HFFc6 (cell line): ENCODE measurements at regions not wholly inside any gene's neighbourhood (a gene's known extent, or its start where the extent isn't known, plus 50 kb on each side); places are given as distances from the start of the nearest gene placed in this dataset.

Source experiments
- DNase-seq: peaks from one replicate; pipeline ENCODE4 v3.0.0-alpha.2; 2018
- H3K27ac Mint-ChIP-seq: 2 replicates; pipeline ENCODE4 v1.8.0; 2020; ENCODE audit warnings: mild to moderate bottlenecking, mixed read lengths
- H3K27me3 Mint-ChIP-seq: 2 replicates; pipeline ENCODE4 v1.8.0; 2021; ENCODE audit warnings: mild to moderate bottlenecking, moderate library complexity, mixed read lengths; ENCODE audit not compliant: insufficient read depth
- H3K36me3 Mint-ChIP-seq: 2 replicates; pipeline ENCODE4 v1.8.0; 2021; ENCODE audit warnings: low read depth, mixed read lengths
- H3K4me1 Mint-ChIP-seq: 2 replicates; pipeline ENCODE4 v1.8.0; 2020; ENCODE audit warnings: low read depth, mixed read lengths
- H3K4me3 Mint-ChIP-seq: 2 replicates; pipeline ENCODE4 v1.8.0; 2020; ENCODE audit warnings: mild to moderate bottlenecking, moderate library complexity, mixed read lengths
- H3K9me3 Mint-ChIP-seq: 2 replicates; pipeline ENCODE4 v1.8.0; 2020; ENCODE audit warnings: mild to moderate bottlenecking, mixed read lengths
- CTCF ChIP-seq: fragments of 200-600 bp; sonication (generic); IDR thresholded peaks from 2 replicates; pipeline ENCODE4 v1.5.0; 2021; ENCODE audit warnings: antibody characterized with exemption, mild to moderate bottlenecking

DNA sequence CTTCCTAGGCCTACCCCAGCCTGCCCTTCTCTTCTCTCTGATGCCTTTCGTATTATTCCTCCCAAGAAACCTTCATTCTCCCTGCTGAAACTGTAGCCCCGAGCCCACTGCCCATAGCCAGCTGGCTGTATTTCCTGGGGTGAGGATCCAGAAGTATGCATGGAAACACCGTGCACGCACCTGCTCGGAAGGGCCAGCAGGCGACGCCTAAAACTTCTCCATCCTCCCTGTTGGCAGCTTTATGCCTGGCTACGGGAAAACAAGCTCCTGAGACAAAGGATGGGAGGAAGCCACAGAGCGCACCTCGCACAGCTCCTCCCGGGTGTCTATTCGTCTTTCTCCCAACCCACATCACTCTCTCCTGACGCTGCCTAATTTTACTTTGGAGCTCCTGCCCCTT lies 69.0 kb upstream of the CAPRIN2 start:
- Mint-ChIP-seq H3K4me3 (no peak overlapping the region), H3K4me1 (no peaks in the 10 kb centered on the region), H3K36me3 (no peaks in the 10 kb centered on the region), H3K27me3 (peaks cover 40% of the 10 kb centered on the region), H3K9me3 (no peaks in the 10 kb centered on the region), H3K27ac (no peak overlapping the region)
- no peak for DNase-seq
- no peak for TF ChIP-seq CTCF

DNA sequence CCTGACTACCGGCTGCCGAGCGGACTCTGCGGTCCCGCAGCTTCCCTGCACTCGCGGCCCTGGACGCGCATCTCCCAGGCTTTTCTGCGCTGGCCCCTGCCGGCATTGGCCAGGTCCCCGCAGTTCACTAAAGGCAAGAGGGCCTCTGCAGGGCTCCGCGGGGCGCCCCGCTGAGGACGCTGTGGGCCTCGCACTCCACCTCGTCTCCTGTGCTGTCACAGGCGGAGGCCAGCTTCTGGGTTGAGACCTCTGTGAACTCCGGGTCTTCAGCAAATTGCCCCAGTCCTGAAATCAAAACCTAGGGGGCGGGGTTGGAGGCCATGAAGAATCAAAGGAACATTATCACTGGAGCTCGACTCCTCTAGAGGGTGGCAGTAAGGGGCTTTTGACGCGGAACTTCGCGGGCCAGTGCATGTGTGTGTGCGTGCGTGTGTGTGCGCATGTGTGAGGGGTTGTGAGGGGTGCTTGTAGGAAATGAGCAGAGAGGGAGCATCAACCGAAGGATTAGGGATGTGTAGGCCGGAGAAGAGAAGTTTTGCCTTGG lies 68.5 kb upstream of the CAPRIN2 start:
- Mint-ChIP-seq H3K27ac (no peak overlapping the region), H3K36me3 (no peaks in the 10 kb centered on the region), H3K4me1 (no peaks in the 10 kb centered on the region), H3K9me3 (no peaks in the 10 kb centered on the region), H3K4me3 (no peak overlapping the region; the same call in 1 of the 2 replicates), H3K27me3 (peaks cover 45% of the 10 kb centered on the region)
- DNase-seq: no peak
- no peak for TF ChIP-seq CTCF

DNA sequence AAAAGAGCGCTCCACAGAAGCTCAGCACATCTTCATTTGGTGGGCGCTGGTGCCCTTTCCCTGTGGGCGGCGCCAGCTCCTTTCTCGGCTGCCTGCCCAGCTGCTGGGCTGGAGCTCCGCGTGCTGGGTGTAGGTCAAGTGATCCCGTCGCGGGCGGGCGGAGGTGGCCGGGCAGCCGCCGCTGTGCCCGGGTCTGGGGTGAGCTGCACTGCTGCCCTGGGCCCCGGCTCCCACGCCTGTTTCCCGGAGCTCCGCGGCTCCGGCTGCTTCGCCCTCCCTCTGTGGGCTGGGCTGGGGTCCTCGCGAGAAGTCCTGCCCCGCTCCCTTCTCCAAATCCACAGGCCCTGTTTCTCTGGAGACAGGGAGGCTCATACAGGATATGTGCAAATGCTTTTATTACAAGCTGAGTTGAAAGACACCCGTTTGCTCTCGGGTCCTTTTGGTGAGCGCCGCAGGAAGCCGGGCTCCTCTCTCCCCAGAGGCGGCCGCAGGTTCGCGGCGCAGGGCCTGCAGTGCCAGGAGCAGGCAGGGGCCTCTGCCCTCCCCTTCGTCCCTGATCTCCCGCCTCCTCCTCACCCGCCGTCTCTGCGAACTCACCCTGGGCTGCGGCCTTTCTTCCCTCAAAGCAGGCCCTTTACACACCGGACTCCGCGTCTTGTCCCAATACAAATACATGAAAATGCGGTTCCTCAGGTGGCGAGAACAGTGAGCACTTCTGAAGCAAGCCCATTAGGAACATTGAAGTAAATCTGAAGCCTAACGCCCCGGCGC lies 67.8 kb upstream of the CAPRIN2 start:
- Mint-ChIP-seq H3K36me3 (no peaks in the 10 kb centered on the region), H3K4me1 (no peaks in the 10 kb centered on the region), H3K9me3 (no peaks in the 10 kb centered on the region), H3K27me3 (peaks cover 46% of the 10 kb centered on the region), H3K4me3 (peak overlapping the region; percentile 72), H3K27ac (no peak overlapping the region)
- no peak for DNase-seq
- TF ChIP-seq CTCF: no peak

- H3K9me3 Mint-ChIP-seq: no peaks in the 10 kb centered on the region
- H3K36me3 Mint-ChIP-seq: no peaks in the 10 kb centered on the region
- TF ChIP-seq CTCF: no peak
- H3K4me3 Mint-ChIP-seq: no peak overlapping the region
- no peak for DNase-seq
- no peak overlapping the region for H3K27ac Mint-ChIP-seq
- peaks cover 38% of the 10 kb centered on the region for H3K27me3 Mint-ChIP-seq
- no peaks in the 10 kb centered on the region for H3K4me1 Mint-ChIP-seq
These were observed 65.7 kb upstream of the CAPRIN2 start for GRCh38 chr12:30820406-30820946.

DNA sequence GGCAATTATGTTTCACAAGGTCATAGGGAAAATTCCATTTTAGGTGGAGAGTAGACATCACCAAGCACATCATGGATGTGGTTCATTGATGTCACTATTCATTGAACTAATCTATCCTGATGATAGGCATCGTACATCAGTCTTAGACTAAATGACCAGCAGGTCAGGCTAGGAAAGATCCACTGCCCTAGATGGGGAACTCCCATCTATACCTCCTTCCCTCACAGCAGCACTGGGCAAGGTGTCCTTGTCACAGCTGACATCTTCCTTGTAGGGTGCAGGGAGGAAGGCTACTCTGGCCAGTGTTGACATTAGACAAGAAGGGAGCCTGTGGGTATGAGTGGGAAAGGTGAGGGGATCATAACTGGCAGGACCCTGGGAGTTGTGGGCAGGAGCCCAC lies 63.8 kb upstream of the CAPRIN2 start:
- no peak overlapping the region for H3K27ac Mint-ChIP-seq
- no peaks in the 10 kb centered on the region for H3K9me3 Mint-ChIP-seq
- DNase-seq: no peak
- H3K36me3 Mint-ChIP-seq: no peaks in the 10 kb centered on the region
- peaks cover 31% of the 10 kb centered on the region for H3K27me3 Mint-ChIP-seq
- H3K4me3 Mint-ChIP-seq: no peak overlapping the region
- no peak for TF ChIP-seq CTCF
- no peaks in the 10 kb centered on the region for H3K4me1 Mint-ChIP-seq
